ENCODE measurements at regions not wholly inside any gene's neighbourhood (a gene's known extent, or its start where the extent isn't known, plus 50 kb on each side); places are given as distances from the start of the nearest gene placed in this dataset.

GRCh38 chr4:170414961-170415360 lies 325.2 kb upstream of the AADAT start (continued):
- TF ChIP-seq REST (IDR thresholded peaks at IDR 0.05; ENCODE audit: borderline replicate concordance) = no peak
- TF ChIP-seq REST (CRISPR knock-in tag; IDR thresholded peaks at IDR 0.05; ENCODE audit: low read depth) = no peak
- no peak for TF ChIP-seq ELK3 (CRISPR knock-in tag; IDR thresholded peaks at IDR 0.05)
- TF ChIP-seq STAT6 (CRISPR knock-in tag; IDR thresholded peaks at IDR 0.05) = no peak
- TF ChIP-seq ZNF175 (CRISPR knock-in tag; IDR thresholded peaks at IDR 0.05; ENCODE audit: low read depth) = no peak
- no peak for TF ChIP-seq CREB3L1 (IDR thresholded peaks at IDR 0.05; ENCODE audit: borderline replicate concordance, low read depth)
- TF ChIP-seq ZBTB26 (CRISPR knock-in tag; IDR thresholded peaks at IDR 0.05) = no peak
- TF ChIP-seq PHF20 (IDR thresholded peaks at IDR 0.05; ENCODE audit: partially characterized antibody) = no peak
- TF ChIP-seq U2AF1 (optimal IDR thresholded peaks at IDR 0.05; ENCODE audit: low read depth, low read length) = no peak
- TF ChIP-seq ESRRA (IDR thresholded peaks at IDR 0.05; ENCODE audit: borderline replicate concordance, low read depth) = no peak
- TF ChIP-seq ZNF512 (tag; IDR thresholded peaks at IDR 0.05) = no peak
- TF ChIP-seq FOXJ3 (CRISPR knock-in tag; IDR thresholded peaks at IDR 0.05) = no peak

Measured in K562 (cell line).